Parathyroid adenoma (tissue), 2 donors: ENCODE measurements at regions not wholly inside any gene's neighbourhood (a gene's known extent, or its start where the extent isn't known, plus 50 kb on each side); places are given as distances from the start of the nearest gene placed in this dataset.

ENCODE experiments used
- H2AFZ ChIP-seq: fragments of 300-600 bp; sonication (generic); one replicate; pipeline ENCODE4 v1.7.0; 2017; ENCODE audit warnings: antibody characterized with exemption, mild to moderate bottlenecking
- H3K27ac ChIP-seq: fragments of 300-600 bp; sonication (generic); one replicate; pipeline ENCODE4 v1.7.0; 2017
- H3K27me3 ChIP-seq: fragments of 300-600 bp; sonication (generic); one replicate; pipeline ENCODE4 v1.7.0; 2017; ENCODE audit warnings: low read length; ENCODE audit not compliant: control insufficient read depth, insufficient read depth
- H3K36me3 ChIP-seq: fragments of 300-600 bp; sonication (generic); one replicate; pipeline ENCODE4 v1.7.0; 2017; ENCODE audit warnings: low read length; ENCODE audit not compliant: control insufficient read depth, insufficient read depth
- H3K4me1 ChIP-seq: fragments of 300-600 bp; sonication (generic); one replicate; pipeline ENCODE4 v1.7.0; 2017; ENCODE audit warnings: control low read depth
- H3K4me2 ChIP-seq: fragments of 300-600 bp; sonication (generic); one replicate; pipeline ENCODE4 v1.7.0; 2017; ENCODE audit warnings: low read length
- H3K4me3 ChIP-seq: fragments of 300-600 bp; sonication (generic); one replicate; pipeline ENCODE4 v1.7.0; 2017; ENCODE audit warnings: low read depth, low read length
- H3K79me2 ChIP-seq: fragments of 300-600 bp; sonication (generic); one replicate; pipeline ENCODE4 v1.7.0; 2017; ENCODE audit warnings: control low read depth
- H3K9ac ChIP-seq: fragments of 300-600 bp; sonication (generic); one replicate; pipeline ENCODE4 v1.7.0; 2017; ENCODE audit warnings: mild to moderate bottlenecking
- H3K9me3 ChIP-seq: fragments of 300-600 bp; sonication (generic); one replicate; pipeline ENCODE4 v1.7.0; 2017; ENCODE audit warnings: low read length; ENCODE audit not compliant: control insufficient read depth
- CTCF ChIP-seq: fragments of 300-600 bp; sonication (generic); IDR thresholded peaks from one replicate; pipeline ENCODE4 v1.7.0; 2017; ENCODE audit warnings: antibody characterized with exemption, mild to moderate bottlenecking
- donor health status: primary hyperparathyroidism.

- no peak overlapping the region for H3K4me3 ChIP-seq
- no peaks in the 10 kb centered on the region for H3K79me2 ChIP-seq
- no peak for TF ChIP-seq CTCF
- no peaks in the 10 kb centered on the region for H3K36me3 ChIP-seq
- H3K27me3 ChIP-seq: no peaks in the 10 kb centered on the region
- H2AFZ ChIP-seq: no peak overlapping the region
- no peak overlapping the region for H3K9ac ChIP-seq
- H3K27ac ChIP-seq: no peak overlapping the region
- no peaks in the 10 kb centered on the region for H3K4me1 ChIP-seq
- H3K4me2 ChIP-seq: no peak overlapping the region
- H3K9me3 ChIP-seq: no peaks in the 10 kb centered on the region
Observed at GRCh38 chr10:3978761-3979160, 193.8 kb upstream of the KLF6 start.

- H3K27me3 ChIP-seq: no peaks in the 10 kb centered on the region
- H3K4me1 ChIP-seq: no peaks in the 10 kb centered on the region
- no peak overlapping the region for H3K27ac ChIP-seq
- no peak overlapping the region for H3K9ac ChIP-seq
- no peak overlapping the region for H3K4me3 ChIP-seq
- no peak overlapping the region for H2AFZ ChIP-seq
- no peak overlapping the region for H3K4me2 ChIP-seq
- H3K36me3 ChIP-seq: no peaks in the 10 kb centered on the region
- H3K79me2 ChIP-seq: no peaks in the 10 kb centered on the region
- H3K9me3 ChIP-seq: no peaks in the 10 kb centered on the region
- no peak for TF ChIP-seq CTCF
Observed at GRCh38 chr10:3978174-3978573, 193.2 kb upstream of the KLF6 start.

- TF ChIP-seq CTCF: no peak
- Histone ChIP-seq H3K4me2 (no peak overlapping the region), H3K4me3 (no peak overlapping the region), H3K9ac (no peak overlapping the region), H3K4me1 (no peaks in the 10 kb centered on the region), H3K27ac (no peak overlapping the region), H2AFZ (no peak overlapping the region), H3K27me3 (no peaks in the 10 kb centered on the region), H3K9me3 (no peaks in the 10 kb centered on the region), H3K79me2 (no peaks in the 10 kb centered on the region), H3K36me3 (no peaks in the 10 kb centered on the region)
Observed at GRCh38 chr10:3977761-3978160, 192.8 kb upstream of the KLF6 start.

DNA sequence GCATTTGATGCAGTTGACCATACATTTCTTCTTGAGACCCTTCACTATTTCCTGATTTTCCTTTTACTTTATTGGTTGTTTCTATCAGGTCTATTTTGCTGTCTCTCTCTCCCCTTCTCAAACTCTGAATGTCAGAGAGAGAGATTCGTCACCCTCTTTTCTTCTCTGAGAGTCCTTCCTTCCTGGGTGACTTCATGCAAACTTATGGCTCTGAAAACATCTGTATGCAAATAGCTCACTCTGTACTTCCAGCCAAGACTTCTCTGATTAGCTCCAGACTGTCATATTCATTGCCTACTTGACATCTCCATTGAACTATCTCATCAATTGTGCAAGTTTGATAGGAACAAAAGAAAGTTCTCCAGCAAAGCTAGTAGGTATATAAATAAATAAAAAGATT lies 191.7 kb upstream of the KLF6 start:
- TF ChIP-seq CTCF: no peak
- Histone ChIP-seq H3K27ac (no peak overlapping the region), H3K79me2 (no peaks in the 10 kb centered on the region), H3K9ac (no peak overlapping the region), H3K36me3 (no peaks in the 10 kb centered on the region), H3K4me3 (no peak overlapping the region), H2AFZ (no peak overlapping the region), H3K4me2 (no peak overlapping the region), H3K27me3 (no peaks in the 10 kb centered on the region), H3K9me3 (no peaks in the 10 kb centered on the region), H3K4me1 (no peaks in the 10 kb centered on the region)

DNA sequence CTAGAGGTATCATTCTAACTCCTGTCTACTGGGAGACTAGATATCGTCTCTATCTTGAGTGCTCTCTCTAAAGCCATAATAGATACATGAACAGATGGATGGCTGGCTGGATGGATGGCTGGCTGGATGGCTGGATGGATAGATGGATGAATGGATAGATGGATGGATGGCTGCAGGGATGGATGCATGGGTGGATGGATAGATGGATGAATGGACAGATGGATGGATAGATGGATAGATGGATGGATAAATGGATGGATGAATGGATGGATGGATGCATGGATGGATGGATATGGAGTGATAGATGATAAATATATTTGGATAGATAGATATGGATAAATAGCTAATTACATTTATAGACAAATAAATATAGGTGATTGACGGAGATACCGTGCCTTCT lies 191.2 kb upstream of the KLF6 start:
- no peaks in the 10 kb centered on the region for H3K79me2 ChIP-seq
- TF ChIP-seq CTCF: no peak
- H3K36me3 ChIP-seq: no peaks in the 10 kb centered on the region
- no peaks in the 10 kb centered on the region for H3K27me3 ChIP-seq
- H3K27ac ChIP-seq: no peak overlapping the region
- no peak overlapping the region for H3K9ac ChIP-seq
- no peak overlapping the region for H3K4me3 ChIP-seq
- H2AFZ ChIP-seq: no peak overlapping the region
- H3K4me2 ChIP-seq: no peak overlapping the region
- H3K9me3 ChIP-seq: no peaks in the 10 kb centered on the region
- no peaks in the 10 kb centered on the region for H3K4me1 ChIP-seq
